IPS DF 6.9 (cell line): ENCODE measurements at regions not wholly inside any gene's neighbourhood (a gene's known extent, or its start where the extent isn't known, plus 50 kb on each side); places are given as distances from the start of the nearest gene placed in this dataset.

ENCODE experiments used
- DNase-seq: peaks from one replicate; pipeline ENCODE4 v3.0.0-alpha.2; 2013; ENCODE audit warnings: low read depth, low spot score
- H3K27ac ChIP-seq: one replicate; pipeline ENCODE4 v1.5.1; 2013; ENCODE audit warnings: low read length, control low read depth
- H3K27me3 ChIP-seq: 2 replicates; pipeline ENCODE4 v1.6.1; 2013; ENCODE audit warnings: mild to moderate bottlenecking, low read length; ENCODE audit not compliant: control insufficient read depth, insufficient read depth
- H3K36me3 ChIP-seq: 2 replicates; pipeline ENCODE4 v1.6.1; 2013; ENCODE audit warnings: low read length; ENCODE audit not compliant: control insufficient read depth, insufficient read depth
- H3K4me1 ChIP-seq: 2 replicates; pipeline ENCODE4 v1.6.1; 2013; ENCODE audit warnings: low read length; ENCODE audit not compliant: control insufficient read depth, insufficient read depth
- H3K4me3 ChIP-seq: 2 replicates; pipeline ENCODE4 v1.5.1; 2013; ENCODE audit warnings: mild to moderate bottlenecking, low read length
- H3K9me3 ChIP-seq: 2 replicates; pipeline ENCODE4 v1.6.1; 2013; ENCODE audit warnings: low read length, inconsistent platforms; ENCODE audit not compliant: control insufficient read depth, insufficient read depth
- WGBS: extraction: QIAGEN DNeasy Blood & Tissue Kit; methylation state at CpG from one replicate; pipeline ENCODE4 v1.1.7; 2013; ENCODE audit warnings: mixed read lengths, missing lambda C conversion rate; ENCODE audit not compliant: insufficient read length, insufficient coverage; 5-methylcytosine and 5-hydroxymethylcytosine counted together

GRCh38 chr2:18870307-18870706 lies 280.9 kb upstream of the NT5C1B start:
- no peaks in the 10 kb centered on the region for H3K27me3 ChIP-seq
- H3K9me3 ChIP-seq = no peaks in the 10 kb centered on the region
- no peak for DNase-seq
- H3K27ac ChIP-seq = no peak overlapping the region
- no peaks in the 10 kb centered on the region for H3K36me3 ChIP-seq
- no peak overlapping the region for H3K4me3 ChIP-seq
- H3K4me1 ChIP-seq = no peaks in the 10 kb centered on the region

GRCh38 chr2:18861951-18862350 lies 272.6 kb upstream of the NT5C1B start:
- no peaks in the 10 kb centered on the region for H3K27me3 ChIP-seq
- no peaks in the 10 kb centered on the region for H3K36me3 ChIP-seq
- no peak overlapping the region for H3K27ac ChIP-seq
- DNase-seq = no peak
- no peak overlapping the region for H3K4me3 ChIP-seq
- H3K4me1 ChIP-seq = no peaks in the 10 kb centered on the region
- H3K9me3 ChIP-seq = no peaks in the 10 kb centered on the region

GRCh38 chr2:18860179-18860578 lies 270.8 kb upstream of the NT5C1B start:
- H3K36me3 ChIP-seq = no peaks in the 10 kb centered on the region
- H3K27me3 ChIP-seq = no peaks in the 10 kb centered on the region
- no peak overlapping the region for H3K27ac ChIP-seq
- DNase-seq = no peak
- no peaks in the 10 kb centered on the region for H3K4me1 ChIP-seq
- H3K9me3 ChIP-seq = no peaks in the 10 kb centered on the region
- H3K4me3 ChIP-seq = no peak overlapping the region

GRCh38 chr2:18856765-18857164 lies 267.4 kb upstream of the NT5C1B start:
- Histone ChIP-seq H3K36me3 (no peaks in the 10 kb centered on the region), H3K9me3 (no peaks in the 10 kb centered on the region), H3K27me3 (no peaks in the 10 kb centered on the region), H3K27ac (no peak overlapping the region), H3K4me3 (no peak overlapping the region), H3K4me1 (no peaks in the 10 kb centered on the region)
- DNase-seq = no peak

GRCh38 chr2:18855027-18855426 lies 265.7 kb upstream of the NT5C1B start:
- Histone ChIP-seq H3K36me3 (no peaks in the 10 kb centered on the region), H3K27me3 (no peaks in the 10 kb centered on the region), H3K4me1 (no peaks in the 10 kb centered on the region), H3K27ac (no peak overlapping the region), H3K9me3 (no peaks in the 10 kb centered on the region), H3K4me3 (no peak overlapping the region)
- no peak for DNase-seq

GRCh38 chr2:18849841-18850578 lies 260.6 kb upstream of the NT5C1B start:
- no peak for DNase-seq
- H3K36me3 ChIP-seq = no peaks in the 10 kb centered on the region
- H3K27me3 ChIP-seq = no peaks in the 10 kb centered on the region
- H3K27ac ChIP-seq = no peak overlapping the region
- no peaks in the 10 kb centered on the region for H3K4me1 ChIP-seq
- no CpG with 5 or more reads among the region's 2 CpGs for WGBS
- no peaks in the 10 kb centered on the region for H3K9me3 ChIP-seq
- H3K4me3 ChIP-seq = no peak overlapping the region

- no peaks in the 10 kb centered on the region for H3K4me1 ChIP-seq
- no peak overlapping the region for H3K27ac ChIP-seq
- H3K36me3 ChIP-seq = no peaks in the 10 kb centered on the region
- H3K9me3 ChIP-seq = no peaks in the 10 kb centered on the region
- no peaks in the 10 kb centered on the region for H3K27me3 ChIP-seq
- DNase-seq = no peak
- no peak overlapping the region for H3K4me3 ChIP-seq
These were observed 259.3 kb upstream of the NT5C1B start for GRCh38 chr2:18848646-18849045.

- no CpG with 5 or more reads among the region's 2 CpGs for WGBS
- Histone ChIP-seq H3K36me3 (no peaks in the 10 kb centered on the region), H3K27me3 (no peaks in the 10 kb centered on the region), H3K4me3 (no peak overlapping the region), H3K27ac (no peak overlapping the region), H3K4me1 (no peaks in the 10 kb centered on the region; the same call in 1 of the 2 replicates), H3K9me3 (no peaks in the 10 kb centered on the region)
- no peak for DNase-seq
These were observed 256.6 kb upstream of the NT5C1B start for GRCh38 chr2:18845854-18846445.

GRCh38 chr2:18842836-18843235 lies 253.5 kb upstream of the NT5C1B start:
- DNase-seq = no peak
- H3K4me3 ChIP-seq = no peak overlapping the region
- no peaks in the 10 kb centered on the region for H3K27me3 ChIP-seq
- no peaks in the 10 kb centered on the region for H3K9me3 ChIP-seq
- no peaks in the 10 kb centered on the region; the same call in 1 of the 2 replicates for H3K4me1 ChIP-seq
- no peak overlapping the region for H3K27ac ChIP-seq
- no CpG with 5 or more reads among the region's 5 CpGs for WGBS
- H3K36me3 ChIP-seq = no peaks in the 10 kb centered on the region

- Histone ChIP-seq H3K36me3 (no peaks in the 10 kb centered on the region), H3K27ac (no peak overlapping the region), H3K4me1 (peaks cover 4% of the 10 kb centered on the region), H3K4me3 (no peak overlapping the region), H3K27me3 (no peaks in the 10 kb centered on the region), H3K9me3 (no peaks in the 10 kb centered on the region)
- no CpG with 5 or more reads among the region's 4 CpGs for WGBS
- DNase-seq = no peak
These were observed 252.1 kb upstream of the NT5C1B start for GRCh38 chr2:18841248-18842150.

- DNase-seq = no peak
- no peaks in the 10 kb centered on the region for H3K9me3 ChIP-seq
- WGBS = no CpG with 5 or more reads among the region's 1 CpG
- H3K4me1 ChIP-seq = peaks cover 5% of the 10 kb centered on the region
- no peak overlapping the region for H3K27ac ChIP-seq
- H3K36me3 ChIP-seq = no peaks in the 10 kb centered on the region
- no peak overlapping the region for H3K4me3 ChIP-seq
- H3K27me3 ChIP-seq = no peaks in the 10 kb centered on the region
These were observed 247.9 kb upstream of the NT5C1B start for GRCh38 chr2:18837240-18837639.
